Spleen (tissue), 11 donors: ENCODE measurements at regions not wholly inside any gene's neighbourhood (a gene's known extent, or its start where the extent isn't known, plus 50 kb on each side); places are given as distances from the start of the nearest gene placed in this dataset.

Experiments used
- DNase-seq: peaks from one replicate; pipeline ENCODE4 v3.0.0-alpha.2; 2020
- H3K27ac ChIP-seq, 8 donors: fragments of 200-600 bp; sonication (generic) in 7 of 8; 1 replicate in 4 of 8; 2 replicates in 4 of 8; pipeline versions ENCODE4 v1.5.0 to v1.8.0; 2016 to 2021; ENCODE audit warnings: inconsistent platforms in 4 of 8, mild to moderate bottlenecking in 4 of 8, moderate library complexity in 1 of 8
- H3K27me3 ChIP-seq, 7 donors: fragments of 200-600 bp; sonication (generic) in 6 of 7; replicated peaks in 1 of 7; 1 replicate in 4 of 7; 2 replicates in 3 of 7; pipeline versions ENCODE4 v1.5.0 to v1.8.0; 2016 to 2021; ENCODE audit warnings: inconsistent platforms in 3 of 7, mild to moderate bottlenecking in 1 of 7
- H3K36me3 ChIP-seq, 6 donors: fragments of 200-600 bp; sonication (generic) in 5 of 6; 1 replicate in 4 of 6; 2 replicates in 2 of 6; pipeline versions ENCODE4 v1.5.0 to v1.8.0; 2016 to 2021; ENCODE audit warnings: inconsistent platforms in 2 of 6
- H3K4me1 ChIP-seq, 6 donors: fragments of 200-600 bp; sonication (generic) in 5 of 6; 1 replicate in 3 of 6; 2 replicates in 3 of 6; pipeline versions ENCODE4 v1.5.0 to v1.8.0; 2016 to 2021; ENCODE audit warnings: inconsistent platforms in 3 of 6
- H3K4me3 ChIP-seq, 8 donors: fragments of 200-600 bp; sonication (generic) in 7 of 8; 1 replicate in 4 of 8; 2 replicates in 4 of 8; pipeline versions ENCODE4 v1.5.0 to v1.8.0; 2016 to 2021; ENCODE audit warnings: inconsistent platforms in 4 of 8, mild to moderate bottlenecking in 4 of 8, moderate library complexity in 2 of 8
- H3K9me3 ChIP-seq, 8 donors: fragments of 200-600 bp; sonication (generic) in 7 of 8; 1 replicate in 4 of 8; 2 replicates in 4 of 8; pipeline versions ENCODE4 v1.5.0 to v1.8.0; 2016 to 2021; ENCODE audit warnings: inconsistent platforms in 4 of 8
- POLR2A ChIP-seq, 3 donors: fragments of 450-650 bp; IDR thresholded peaks; one replicate each; pipeline ENCODE4 v1.5.1; 2017; ENCODE audit warnings: antibody characterized with exemption in 3 of 3, mild to moderate bottlenecking in 1 of 3
- POLR2AphosphoS5 ChIP-seq, 3 donors: sonication (generic); formaldehyde crosslinking; IDR thresholded peaks; one replicate each; pipeline ENCODE4 v1.5.1; 2017; ENCODE audit warnings: antibody characterized with exemption in 3 of 3
- WGBS, 5 donors: extraction: QIAGEN DNeasy Blood & Tissue Kit in 3 of 5; methylation state at CpG; one replicate each; pipeline versions ENCODE4 v1.1.5 to v1.1.7; 2013 to 2018; 5-methylcytosine and 5-hydroxymethylcytosine counted together
- intact Hi-C: fragments of 100-400 bp; cut with DNase I; formaldehyde crosslinking; loops from one replicate; pipeline ENCODE4 v1.15.0; 2023; ENCODE audit warnings: low total_unique reads
- TF ChIP-seq, protein P1 (sequence below), 11 experiments: fragments of 200-600 bp in 7 of 11; fragments of 450-650 bp in 4 of 11; sonication (generic) in 4 of 11; IDR thresholded peaks in 8 of 11; conservative IDR thresholded peaks in 3 of 11; 1 replicate in 7 of 11; 2 replicates in 4 of 11; pipeline versions ENCODE4 v1.4.0 to v1.8.0; 2016 to 2021; ENCODE audit warnings: antibody characterized with exemption in 11 of 11, inconsistent platforms in 4 of 11, mild to moderate bottlenecking in 1 of 11
- donor health status: healthy with polysubstance abuse.
- donor health status: DM: no; HTN: no; CAD: no; lungs with moderate emphysema.
- donor health status: DM: no; HTN: no; CAD: no.
- donor health status: Bipolar disorder and iron deficiency.
- donor health status: healthy.
- donor health status: DM: no; HTN: no; CAD: no.
- donor health status: DM: yes; HTN: yes; CAD: no.

DNA sequence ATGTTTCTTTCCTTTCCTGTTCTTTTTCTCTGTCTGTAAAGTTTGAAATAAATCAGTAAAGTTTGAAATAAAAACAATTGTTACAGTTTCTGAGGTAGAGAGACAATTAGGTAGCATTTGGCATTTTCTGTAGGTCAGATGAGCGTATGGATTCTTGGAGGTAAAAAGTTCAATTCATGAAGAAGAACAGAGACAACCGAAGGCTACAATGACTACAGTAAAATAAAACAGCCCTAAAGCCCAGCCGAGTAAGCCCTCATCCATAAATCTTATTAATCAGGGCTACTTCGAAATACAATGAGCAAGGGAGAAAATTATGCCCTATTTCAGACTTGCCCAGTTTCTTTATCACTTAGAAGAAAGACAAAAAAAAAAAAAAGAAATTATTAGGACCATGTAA, 941.9 kb upstream of the SLC10A2 start:
- WGBS, 5 donors = 71 to 84% (median 78%) methylated on average over 4 of the region's 4 CpGs

DNA sequence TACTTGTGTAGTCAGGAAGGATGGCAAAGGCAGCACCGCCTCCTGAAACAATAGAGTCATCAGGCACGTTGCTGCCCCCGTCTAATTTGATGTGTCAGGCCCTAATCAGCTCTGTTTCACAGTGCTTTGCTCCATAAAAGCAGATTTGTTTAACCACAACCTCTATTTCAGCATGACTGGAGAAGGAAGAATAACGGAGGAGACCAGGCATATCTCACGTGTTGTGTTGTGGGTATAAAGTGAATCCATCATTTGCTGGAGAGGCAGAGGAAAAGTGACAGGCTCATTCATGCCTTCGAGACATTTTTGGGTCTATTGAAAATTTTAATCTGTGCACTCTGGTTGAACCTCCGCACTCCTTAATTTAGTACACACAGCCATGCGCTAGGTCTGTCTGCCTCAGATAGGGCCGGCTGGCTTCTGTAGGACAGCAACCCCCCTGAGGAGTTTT, 940.4 kb upstream of the SLC10A2 start:
- H3K4me3 ChIP-seq = no peak overlapping the region
- H3K9me3 ChIP-seq = no peaks in the 10 kb centered on the region
- TF ChIP-seq, protein P1, sequence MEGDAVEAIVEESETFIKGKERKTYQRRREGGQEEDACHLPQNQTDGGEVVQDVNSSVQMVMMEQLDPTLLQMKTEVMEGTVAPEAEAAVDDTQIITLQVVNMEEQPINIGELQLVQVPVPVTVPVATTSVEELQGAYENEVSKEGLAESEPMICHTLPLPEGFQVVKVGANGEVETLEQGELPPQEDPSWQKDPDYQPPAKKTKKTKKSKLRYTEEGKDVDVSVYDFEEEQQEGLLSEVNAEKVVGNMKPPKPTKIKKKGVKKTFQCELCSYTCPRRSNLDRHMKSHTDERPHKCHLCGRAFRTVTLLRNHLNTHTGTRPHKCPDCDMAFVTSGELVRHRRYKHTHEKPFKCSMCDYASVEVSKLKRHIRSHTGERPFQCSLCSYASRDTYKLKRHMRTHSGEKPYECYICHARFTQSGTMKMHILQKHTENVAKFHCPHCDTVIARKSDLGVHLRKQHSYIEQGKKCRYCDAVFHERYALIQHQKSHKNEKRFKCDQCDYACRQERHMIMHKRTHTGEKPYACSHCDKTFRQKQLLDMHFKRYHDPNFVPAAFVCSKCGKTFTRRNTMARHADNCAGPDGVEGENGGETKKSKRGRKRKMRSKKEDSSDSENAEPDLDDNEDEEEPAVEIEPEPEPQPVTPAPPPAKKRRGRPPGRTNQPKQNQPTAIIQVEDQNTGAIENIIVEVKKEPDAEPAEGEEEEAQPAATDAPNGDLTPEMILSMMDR (IDR thresholded peaks at IDR 0.05 in 8 of 11, conservative IDR thresholded peaks at IDR 0.05 in 3 of 11) = no peak
- TF ChIP-seq POLR2A (IDR thresholded peaks at IDR 0.05) (no peak), POLR2AphosphoS5 (IDR thresholded peaks at IDR 0.05) (no peak)
- intact Hi-C loops = no loop called here
- H3K27ac ChIP-seq = no peak overlapping the region
- H3K27me3 ChIP-seq = no peaks in the 10 kb centered on the region
- WGBS, 5 donors = 75 to 89% (median 83%) methylated on average over 9 of the region's 9 CpGs
- no peaks in the 10 kb centered on the region for H3K36me3 ChIP-seq
- no peak for DNase-seq
- H3K4me1 ChIP-seq = no peaks in the 10 kb centered on the region

More for the DNA sequence above, 941.9 kb upstream of the SLC10A2 start:
- Histone ChIP-seq H3K36me3 (no peaks in the 10 kb centered on the region), H3K27ac (no peak overlapping the region), H3K9me3 (no peaks in the 10 kb centered on the region), H3K27me3 (no peaks in the 10 kb centered on the region), H3K4me1 (no peaks in the 10 kb centered on the region), H3K4me3 (no peak overlapping the region)
- intact Hi-C loops = no loop called here
- TF ChIP-seq POLR2A (IDR thresholded peaks at IDR 0.05) = no peak
- no peak for TF ChIP-seq POLR2AphosphoS5 (IDR thresholded peaks at IDR 0.05)
- TF ChIP-seq, protein P1 (IDR thresholded peaks at IDR 0.05 in 8 of 11, conservative IDR thresholded peaks at IDR 0.05 in 3 of 11) = no peak
- no peak for DNase-seq

DNA sequence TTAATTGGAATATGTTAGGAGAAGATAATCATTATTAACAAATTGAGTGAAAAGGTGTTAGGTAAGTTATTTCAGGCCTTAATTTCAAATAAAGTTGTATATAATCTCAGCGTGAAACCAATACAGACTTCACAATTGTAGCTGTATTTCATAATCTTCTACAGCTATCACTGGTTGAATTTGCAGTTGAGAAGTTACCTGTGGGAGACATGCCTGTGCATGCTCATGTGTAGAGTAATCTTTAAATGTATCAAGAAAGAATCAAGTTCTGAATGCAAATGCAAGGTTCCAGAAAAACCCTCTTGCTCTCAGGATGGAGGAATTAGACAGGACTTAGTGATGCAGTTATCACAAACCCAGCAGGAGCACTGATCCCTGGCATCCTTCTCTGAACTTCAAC, 938.4 kb upstream of the SLC10A2 start:
- Histone ChIP-seq H3K27me3 (no peaks in the 10 kb centered on the region), H3K4me3 (no peak overlapping the region), H3K36me3 (no peaks in the 10 kb centered on the region), H3K4me1 (no peaks in the 10 kb centered on the region), H3K27ac (no peak overlapping the region), H3K9me3 (no peaks in the 10 kb centered on the region)
- intact Hi-C loops = no loop called here
- no peak for TF ChIP-seq POLR2A (IDR thresholded peaks at IDR 0.05)
- TF ChIP-seq POLR2AphosphoS5 (IDR thresholded peaks at IDR 0.05) = no peak
- TF ChIP-seq, protein P1 (IDR thresholded peaks at IDR 0.05 in 8 of 11, conservative IDR thresholded peaks at IDR 0.05 in 3 of 11) = no peak
- DNase-seq = no peak
- 87 to 93% (median 92%) methylated on average over 1 of the region's 1 CpG for WGBS, 5 donors

DNA sequence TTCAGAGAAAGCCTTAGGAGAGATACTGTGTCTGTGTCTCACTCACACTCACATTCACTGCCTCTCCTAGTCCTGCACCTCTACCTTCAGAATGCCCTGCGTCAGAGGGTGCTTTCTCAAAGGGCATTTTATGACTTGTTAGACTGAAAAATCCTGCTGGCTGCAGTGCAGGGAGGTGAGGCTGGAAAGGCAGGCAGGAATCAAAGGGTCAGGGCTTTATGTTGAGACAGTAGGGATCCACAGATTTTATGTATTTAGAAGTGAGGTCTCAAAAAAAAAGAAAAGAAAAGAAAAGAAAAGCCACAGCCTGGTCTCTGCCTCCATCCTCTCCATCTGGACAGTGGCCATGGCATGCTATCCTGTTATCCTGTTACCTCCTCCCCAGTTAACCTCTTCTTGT, 936.0 kb upstream of the SLC10A2 start:
- H3K27ac ChIP-seq = no peak overlapping the region
- 65 to 91% (median 70%) methylated on average over 1 of the region's 1 CpG for WGBS, 5 donors
- no peak for DNase-seq
- no peak overlapping the region for H3K4me3 ChIP-seq
- no peaks in the 10 kb centered on the region for H3K4me1 ChIP-seq
- H3K36me3 ChIP-seq = no peaks in the 10 kb centered on the region
- H3K27me3 ChIP-seq = no peaks in the 10 kb centered on the region
- no peaks in the 10 kb centered on the region for H3K9me3 ChIP-seq
- intact Hi-C loops = no loop called here
- TF ChIP-seq POLR2A (IDR thresholded peaks at IDR 0.05) = no peak
- TF ChIP-seq, protein P1 (IDR thresholded peaks at IDR 0.05 in 8 of 11, conservative IDR thresholded peaks at IDR 0.05 in 3 of 11) = no peak
- no peak for TF ChIP-seq POLR2AphosphoS5 (IDR thresholded peaks at IDR 0.05)
